ENCODE measurements at regions not wholly inside any gene's neighbourhood (a gene's known extent, or its start where the extent isn't known, plus 50 kb on each side); places are given as distances from the start of the nearest gene placed in this dataset.

- intact Hi-C loops (cut with micrococcal nuclease; ENCODE audit: unreplicated experiment), result no loop called here
- CTCF ChIA-PET, result no interaction called here
- Mint-ChIP-seq H3K4me3 (ENCODE audit: low read depth, unreplicated experiment) (no peak overlapping the region), H3K27ac (ENCODE audit: unreplicated experiment) (no peak overlapping the region), H3K9me3 (ENCODE audit: low read depth, unreplicated experiment) (no peaks in the 10 kb centered on the region), H3K4me1 (ENCODE audit: low read depth, unreplicated experiment) (no peaks in the 10 kb centered on the region), H3K36me3 (ENCODE audit: insufficient read depth, unreplicated experiment) (no peaks in the 10 kb centered on the region), H3K27me3 (ENCODE audit: unreplicated experiment) (no peaks in the 10 kb centered on the region)
- no TSS peak for BruUV-seq (replicated peaks)
- TF ChIP-seq CTCF (IDR thresholded peaks at IDR 0.05; ENCODE audit: unreplicated experiment), result no peak
- no peak for DNase-seq
Observed at GRCh38 chr15:31585240-31585639, 258.6 kb downstream of the KLF13 start.

- no peaks in the 10 kb centered on the region for H3K4me1 Mint-ChIP-seq (ENCODE audit: low read depth, unreplicated experiment)
- CTCF ChIA-PET, result no interaction called here
- BruUV-seq (replicated peaks), result no TSS peak
- H3K27ac Mint-ChIP-seq (ENCODE audit: unreplicated experiment), result no peak overlapping the region
- H3K4me3 Mint-ChIP-seq (ENCODE audit: low read depth, unreplicated experiment), result no peak overlapping the region
- no peak for TF ChIP-seq CTCF (IDR thresholded peaks at IDR 0.05; ENCODE audit: unreplicated experiment)
- no peak for DNase-seq
- no peaks in the 10 kb centered on the region for H3K36me3 Mint-ChIP-seq (ENCODE audit: insufficient read depth, unreplicated experiment)
- H3K27me3 Mint-ChIP-seq (ENCODE audit: unreplicated experiment), result no peaks in the 10 kb centered on the region
- H3K9me3 Mint-ChIP-seq (ENCODE audit: low read depth, unreplicated experiment), result no peaks in the 10 kb centered on the region
- intact Hi-C loops (cut with micrococcal nuclease; ENCODE audit: unreplicated experiment), result no loop called here
Observed at GRCh38 chr15:31586841-31587240, 260.2 kb downstream of the KLF13 start.

- Mint-ChIP-seq H3K9me3 (ENCODE audit: low read depth, unreplicated experiment) (no peaks in the 10 kb centered on the region), H3K4me1 (ENCODE audit: low read depth, unreplicated experiment) (no peaks in the 10 kb centered on the region), H3K4me3 (ENCODE audit: low read depth, unreplicated experiment) (no peak overlapping the region), H3K27ac (ENCODE audit: unreplicated experiment) (no peak overlapping the region), H3K27me3 (ENCODE audit: unreplicated experiment) (no peaks in the 10 kb centered on the region), H3K36me3 (ENCODE audit: insufficient read depth, unreplicated experiment) (no peaks in the 10 kb centered on the region)
- CTCF ChIA-PET, result no interaction called here
- TF ChIP-seq CTCF (IDR thresholded peaks at IDR 0.05; ENCODE audit: unreplicated experiment), result no peak
- intact Hi-C loops (cut with micrococcal nuclease; ENCODE audit: unreplicated experiment), result no loop called here
- no peak for DNase-seq
- BruUV-seq (replicated peaks), result no TSS peak
Observed at GRCh38 chr15:31587583-31587982, 260.9 kb downstream of the KLF13 start.

- CTCF ChIA-PET, result no interaction called here
- BruUV-seq (replicated peaks), result no TSS peak
- H3K4me1 Mint-ChIP-seq (ENCODE audit: low read depth, unreplicated experiment), result no peaks in the 10 kb centered on the region
Observed at GRCh38 chr15:31590609-31591008, 264.0 kb downstream of the KLF13 start.

More at GRCh38 chr15:31590609-31591008, 264.0 kb downstream of the KLF13 start:
- H3K36me3 Mint-ChIP-seq (ENCODE audit: insufficient read depth, unreplicated experiment), result no peaks in the 10 kb centered on the region
- intact Hi-C loops (cut with micrococcal nuclease; ENCODE audit: unreplicated experiment), result no loop called here
- TF ChIP-seq CTCF (IDR thresholded peaks at IDR 0.05; ENCODE audit: unreplicated experiment), result no peak
- no peaks in the 10 kb centered on the region for H3K9me3 Mint-ChIP-seq (ENCODE audit: low read depth, unreplicated experiment)
- no peaks in the 10 kb centered on the region for H3K27me3 Mint-ChIP-seq (ENCODE audit: unreplicated experiment)
- H3K27ac Mint-ChIP-seq (ENCODE audit: unreplicated experiment), result no peak overlapping the region
- no peak overlapping the region for H3K4me3 Mint-ChIP-seq (ENCODE audit: low read depth, unreplicated experiment)
- DNase-seq, result no peak

Data from Calu3 (cell line).